Right atrium auricular region (tissue), 2 donors: ENCODE measurements at regions not wholly inside any gene's neighbourhood (a gene's known extent, or its start where the extent isn't known, plus 50 kb on each side); places are given as distances from the start of the nearest gene placed in this dataset.

Experiments used
- DNase-seq: peaks from one replicate; pipeline ENCODE4 v3.0.0-alpha.2; 2019; ENCODE audit warnings: low spot score
- H3K27ac ChIP-seq, 2 donors: fragments of 200-600 bp; sonication (generic); 1 replicate in 1 of 2; 2 replicates in 1 of 2; pipeline ENCODE4 v1.5.1; 2016 to 2019
- H3K27me3 ChIP-seq, 2 donors: fragments of 200-600 bp; sonication (generic); one replicate each; pipeline versions ENCODE4 v1.5.1 to v1.6.0; 2017 to 2019
- H3K36me3 ChIP-seq: fragments of 200-600 bp; sonication (generic); one replicate; pipeline ENCODE4 v1.5.1; 2016
- H3K4me1 ChIP-seq, 2 donors: fragments of 200-600 bp; sonication (generic); one replicate each; pipeline versions ENCODE4 v1.5.1 to v1.6.0; 2017 to 2019
- H3K4me3 ChIP-seq, 2 donors: fragments of 200-600 bp; sonication (generic); 1 replicate in 1 of 2; 2 replicates in 1 of 2; pipeline ENCODE4 v1.5.1; 2017 to 2019; ENCODE audit warnings: mild to moderate bottlenecking in 1 of 2, moderate library complexity in 1 of 2
- H3K9me3 ChIP-seq, 2 donors: fragments of 200-600 bp; sonication (generic); one replicate each; pipeline ENCODE4 v1.5.1; 2019
- CTCF ChIP-seq, 2 donors: fragments of 200-600 bp; sonication (generic); IDR thresholded peaks; one replicate each; pipeline ENCODE4 v1.5.1; 2019; ENCODE audit warnings: antibody characterized with exemption in 2 of 2

GRCh38 chr6:130760006-130760405 lies 67.2 kb upstream of the SMLR1 start:
- no peak for DNase-seq
- H3K27ac ChIP-seq = no peak overlapping the region
- H3K4me1 ChIP-seq = no peaks in the 10 kb centered on the region
- no peak for TF ChIP-seq CTCF (IDR thresholded peaks at IDR 0.05)
- peaks cover 0 to 3% of the 10 kb centered on the region in 2 donors for H3K9me3 ChIP-seq
- H3K4me3 ChIP-seq = no peak overlapping the region
- no peaks in the 10 kb centered on the region for H3K27me3 ChIP-seq
- no peaks in the 10 kb centered on the region for H3K36me3 ChIP-seq

- Histone ChIP-seq H3K27me3 (no peaks in the 10 kb centered on the region), H3K4me1 (no peaks in the 10 kb centered on the region), H3K36me3 (no peaks in the 10 kb centered on the region), H3K9me3 (peaks cover 0 to 3% of the 10 kb centered on the region in 2 donors), H3K4me3 (no peak overlapping the region), H3K27ac (no peak overlapping the region)
- DNase-seq = no peak
- no peak for TF ChIP-seq CTCF (IDR thresholded peaks at IDR 0.05)
These were observed 65.9 kb upstream of the SMLR1 start for GRCh38 chr6:130761286-130761685.

GRCh38 chr6:130765181-130765727 lies 62.0 kb upstream of the SMLR1 start:
- Histone ChIP-seq H3K27me3 (no peaks in the 10 kb centered on the region), H3K9me3 (no peaks in the 10 kb centered on the region), H3K4me1 (no peaks in the 10 kb centered on the region), H3K4me3 (no peak overlapping the region), H3K36me3 (no peaks in the 10 kb centered on the region), H3K27ac (no peak overlapping the region)
- TF ChIP-seq CTCF (IDR thresholded peaks at IDR 0.05) = no peak
- no peak for DNase-seq

- H3K4me3 ChIP-seq = no peak overlapping the region
- H3K36me3 ChIP-seq = no peaks in the 10 kb centered on the region
- H3K27me3 ChIP-seq = no peaks in the 10 kb centered on the region
- no peak for DNase-seq
- H3K9me3 ChIP-seq = no peaks in the 10 kb centered on the region
- no peak overlapping the region for H3K27ac ChIP-seq
- H3K4me1 ChIP-seq = no peaks in the 10 kb centered on the region
- TF ChIP-seq CTCF (IDR thresholded peaks at IDR 0.05) = no peak
These were observed 60.7 kb upstream of the SMLR1 start for GRCh38 chr6:130766239-130767144.

- Histone ChIP-seq H3K27ac (no peak overlapping the region), H3K4me3 (no peak overlapping the region), H3K9me3 (no peaks in the 10 kb centered on the region), H3K36me3 (no peaks in the 10 kb centered on the region), H3K4me1 (no peaks in the 10 kb centered on the region), H3K27me3 (no peaks in the 10 kb centered on the region)
- no peak for TF ChIP-seq CTCF (IDR thresholded peaks at IDR 0.05)
- DNase-seq = no peak
These were observed 57.3 kb upstream of the SMLR1 start for GRCh38 chr6:130769861-130770260.
